Mammary epithelial cell (primary cell): ENCODE measurements at regions not wholly inside any gene's neighbourhood (a gene's known extent, or its start where the extent isn't known, plus 50 kb on each side); places are given as distances from the start of the nearest gene placed in this dataset.

Source experiments
- EZH2 ChIP-seq: IDR thresholded peaks from 2 replicates; pipeline ENCODE4 v1.6.1; 2012; ENCODE audit warnings: low read length, inconsistent platforms, borderline replicate concordance
- TF ChIP-seq, protein P1 (sequence below), 2 donors: IDR thresholded peaks in 1 of 2; conservative IDR thresholded peaks in 1 of 2; 2 replicates each; pipeline ENCODE4 v1.5.1; 2011 to 2012; ENCODE audit warnings: inconsistent platforms in 2 of 2, low read length in 2 of 2, mild to moderate bottlenecking in 2 of 2, control low read depth in 1 of 2, low read depth in 1 of 2; ENCODE audit not compliant: insufficient read depth in 1 of 2; ENCODE audit errors: extremely low read depth in 1 of 2

DNA sequence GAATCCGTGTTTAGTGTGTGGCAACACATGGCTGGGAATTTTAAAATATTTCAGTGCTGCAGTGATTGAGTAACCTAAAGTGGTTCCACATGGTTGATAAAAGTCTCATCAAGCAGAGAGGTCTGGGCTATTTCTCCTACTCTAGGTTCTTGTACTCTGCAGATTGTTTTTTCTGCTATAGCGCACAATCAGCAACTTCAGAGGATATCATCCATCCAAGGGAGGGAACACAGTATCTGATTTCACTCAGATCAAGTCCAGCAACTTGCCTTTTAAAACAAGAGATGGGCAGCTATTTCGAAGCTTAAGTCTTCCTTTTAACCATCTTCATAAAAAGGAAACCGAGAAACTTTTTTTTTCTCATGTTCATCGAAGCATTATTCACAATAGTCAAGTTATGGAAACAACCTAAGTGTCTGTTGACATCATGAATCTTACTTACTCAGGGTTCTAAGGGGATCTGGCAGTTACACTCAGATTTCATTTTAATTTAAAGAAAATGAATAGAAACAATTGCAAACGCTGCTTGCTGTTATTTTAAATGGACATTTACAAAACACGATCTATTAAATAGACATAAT lies 172.7 kb upstream of the TRIB2 start:
- TF ChIP-seq, protein P1, sequence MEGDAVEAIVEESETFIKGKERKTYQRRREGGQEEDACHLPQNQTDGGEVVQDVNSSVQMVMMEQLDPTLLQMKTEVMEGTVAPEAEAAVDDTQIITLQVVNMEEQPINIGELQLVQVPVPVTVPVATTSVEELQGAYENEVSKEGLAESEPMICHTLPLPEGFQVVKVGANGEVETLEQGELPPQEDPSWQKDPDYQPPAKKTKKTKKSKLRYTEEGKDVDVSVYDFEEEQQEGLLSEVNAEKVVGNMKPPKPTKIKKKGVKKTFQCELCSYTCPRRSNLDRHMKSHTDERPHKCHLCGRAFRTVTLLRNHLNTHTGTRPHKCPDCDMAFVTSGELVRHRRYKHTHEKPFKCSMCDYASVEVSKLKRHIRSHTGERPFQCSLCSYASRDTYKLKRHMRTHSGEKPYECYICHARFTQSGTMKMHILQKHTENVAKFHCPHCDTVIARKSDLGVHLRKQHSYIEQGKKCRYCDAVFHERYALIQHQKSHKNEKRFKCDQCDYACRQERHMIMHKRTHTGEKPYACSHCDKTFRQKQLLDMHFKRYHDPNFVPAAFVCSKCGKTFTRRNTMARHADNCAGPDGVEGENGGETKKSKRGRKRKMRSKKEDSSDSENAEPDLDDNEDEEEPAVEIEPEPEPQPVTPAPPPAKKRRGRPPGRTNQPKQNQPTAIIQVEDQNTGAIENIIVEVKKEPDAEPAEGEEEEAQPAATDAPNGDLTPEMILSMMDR (conservative IDR thresholded peaks at IDR 0.05 in 1 of 2, IDR thresholded peaks at IDR 0.05 in 1 of 2; ENCODE audit: extremely low read depth in 1 of 2, insufficient read depth in 1 of 2, low read depth in 1 of 2, low read length in 2 of 2) = no peak
- TF ChIP-seq EZH2 = no peak
